GM06990 (cell line): ENCODE measurements at regions not wholly inside any gene's neighbourhood (a gene's known extent, or its start where the extent isn't known, plus 50 kb on each side); places are given as distances from the start of the nearest gene placed in this dataset.

Experiments used
- DNase-seq: peaks from one replicate; pipeline ENCODE4 v3.0.0-alpha.2; 2011; ENCODE audit not compliant: insufficient read length; ENCODE audit errors: extremely low read depth
- H3K27me3 ChIP-seq: replicated peaks from 2 replicates; pipeline ENCODE4 v1.6.0; 2011; ENCODE audit warnings: low read length; ENCODE audit not compliant: control insufficient read depth, insufficient read depth
- H3K36me3 ChIP-seq: 2 replicates; pipeline ENCODE4 v1.5.1; 2011; ENCODE audit warnings: low read length; ENCODE audit not compliant: control insufficient read depth, insufficient read depth
- H3K4me3 ChIP-seq: replicated peaks from 2 replicates; pipeline ENCODE4 v1.5.1; 2011; ENCODE audit warnings: low read depth, mild to moderate bottlenecking, control low read depth, low read length
- CTCF ChIP-seq: IDR thresholded peaks from 2 replicates; pipeline ENCODE4 v1.5.1; 2011; ENCODE audit warnings: low read length, control low read depth, mild to moderate bottlenecking, inconsistent platforms; ENCODE audit not compliant: insufficient read depth, poor library complexity, severe bottlenecking

- H3K4me3 ChIP-seq = no peak overlapping the region
- DNase-seq = no peak
Measured at GRCh38 chr5:124648902-124649467, 97.5 kb downstream of the ZNF608 start.

GRCh38 chr5:124647352-124647751 lies 99.1 kb downstream of the ZNF608 start:
- Histone ChIP-seq H3K4me3 (no peak overlapping the region), H3K27me3 (no peaks in the 10 kb centered on the region), H3K36me3 (peaks cover 7% of the 10 kb centered on the region)
- no peak for TF ChIP-seq CTCF
- DNase-seq = no peak

More at GRCh38 chr5:124648902-124649467, 97.5 kb downstream of the ZNF608 start:
- no peak for TF ChIP-seq CTCF
- Histone ChIP-seq H3K36me3 (peaks cover 5% of the 10 kb centered on the region), H3K27me3 (no peaks in the 10 kb centered on the region)

- Histone ChIP-seq H3K27me3 (no peaks in the 10 kb centered on the region), H3K4me3 (no peak overlapping the region), H3K36me3 (peaks cover 9% of the 10 kb centered on the region)
- no peak for TF ChIP-seq CTCF
- DNase-seq = peak; percentile 31
Measured at GRCh38 chr5:124645396-124645795, 101.0 kb downstream of the ZNF608 start.

- peaks cover 9% of the 10 kb centered on the region for H3K36me3 ChIP-seq
- H3K4me3 ChIP-seq = no peak overlapping the region
- no peak for DNase-seq
- TF ChIP-seq CTCF = no peak
- no peaks in the 10 kb centered on the region for H3K27me3 ChIP-seq
Measured at GRCh38 chr5:124644582-124644981, 101.9 kb downstream of the ZNF608 start.

GRCh38 chr5:124644138-124644537 lies 102.3 kb downstream of the ZNF608 start:
- H3K36me3 ChIP-seq = peaks cover 9% of the 10 kb centered on the region
- no peak overlapping the region for H3K4me3 ChIP-seq
- DNase-seq = no peak
- no peak for TF ChIP-seq CTCF
- H3K27me3 ChIP-seq = no peaks in the 10 kb centered on the region

GRCh38 chr5:124643336-124643735 lies 103.1 kb downstream of the ZNF608 start:
- H3K36me3 ChIP-seq = peaks cover 7% of the 10 kb centered on the region
- TF ChIP-seq CTCF = no peak
- H3K27me3 ChIP-seq = no peaks in the 10 kb centered on the region
- DNase-seq = no peak
- H3K4me3 ChIP-seq = no peak overlapping the region
